SH-SY5Y (cell line): ENCODE measurements at regions not wholly inside any gene's neighbourhood (a gene's known extent, or its start where the extent isn't known, plus 50 kb on each side); places are given as distances from the start of the nearest gene placed in this dataset.

Experiments used
- GATA2 ChIP-seq: IDR thresholded peaks from 2 replicates; pipeline ENCODE4 v1.6.1; 2011; ENCODE audit warnings: mild to moderate bottlenecking, low read depth, low read length
- GATA3 ChIP-seq: IDR thresholded peaks from 2 replicates; pipeline ENCODE4 v1.6.1; 2011; ENCODE audit warnings: low read depth, mild to moderate bottlenecking, low read length, moderate library complexity

DNA sequence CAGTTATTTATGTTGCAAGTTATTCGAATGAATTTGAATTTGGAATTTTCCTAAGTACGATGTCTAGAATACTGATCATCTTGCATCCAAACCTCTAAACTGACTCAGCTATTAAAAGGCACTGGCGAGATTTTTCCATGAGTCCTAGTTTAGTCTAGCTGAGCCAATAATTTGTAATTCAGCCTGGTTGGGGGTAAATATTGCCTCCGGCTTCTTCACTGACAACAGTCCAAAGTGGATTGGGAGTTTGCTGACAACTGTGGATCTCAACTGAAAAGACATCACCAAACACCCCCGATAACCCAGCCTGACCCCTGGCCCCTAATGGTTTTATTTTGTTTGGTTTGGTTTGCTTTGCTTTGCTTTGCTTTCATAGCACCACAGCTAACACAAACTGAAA is 189.8 kb upstream of the DAPK1 start:
- TF ChIP-seq GATA2 = no peak
- TF ChIP-seq GATA3 = no peak
